Panc1 (cell line): ENCODE measurements at regions not wholly inside any gene's neighbourhood (a gene's known extent, or its start where the extent isn't known, plus 50 kb on each side); places are given as distances from the start of the nearest gene placed in this dataset.

Source experiments
- POLR2AphosphoS5 ChIP-seq: IDR thresholded peaks from 2 replicates; pipeline ENCODE4 v1.6.1; 2012; ENCODE audit warnings: mild to moderate bottlenecking, low read depth, low read length, moderate library complexity
- SIN3A ChIP-seq: IDR thresholded peaks from 2 replicates; pipeline ENCODE4 v1.6.1; 2012; ENCODE audit warnings: low read depth, mild to moderate bottlenecking, low read length, moderate library complexity, borderline replicate concordance; ENCODE audit not compliant: insufficient read depth
- TCF7L2 ChIP-seq: IDR thresholded peaks from 2 replicates; pipeline ENCODE4 v1.6.1; 2011; ENCODE audit warnings: mild to moderate bottlenecking, low read depth, low read length, inconsistent platforms
- TF ChIP-seq, protein P1 (sequence below): fragments of 450-650 bp; IDR thresholded peaks from 2 replicates; pipeline ENCODE4 v1.5.1; 2017; ENCODE audit warnings: mild to moderate bottlenecking
- TF ChIP-seq, protein P2 (sequence below), 2 experiments: IDR thresholded peaks; 2 replicates each; pipeline ENCODE4 v1.6.1; 2011 to 2012; ENCODE audit warnings: low read depth in 2 of 2, control low read depth in 1 of 2, low read length in 1 of 2, mild to moderate bottlenecking in 1 of 2, moderate library complexity in 1 of 2; ENCODE audit not compliant: insufficient read depth in 1 of 2

DNA sequence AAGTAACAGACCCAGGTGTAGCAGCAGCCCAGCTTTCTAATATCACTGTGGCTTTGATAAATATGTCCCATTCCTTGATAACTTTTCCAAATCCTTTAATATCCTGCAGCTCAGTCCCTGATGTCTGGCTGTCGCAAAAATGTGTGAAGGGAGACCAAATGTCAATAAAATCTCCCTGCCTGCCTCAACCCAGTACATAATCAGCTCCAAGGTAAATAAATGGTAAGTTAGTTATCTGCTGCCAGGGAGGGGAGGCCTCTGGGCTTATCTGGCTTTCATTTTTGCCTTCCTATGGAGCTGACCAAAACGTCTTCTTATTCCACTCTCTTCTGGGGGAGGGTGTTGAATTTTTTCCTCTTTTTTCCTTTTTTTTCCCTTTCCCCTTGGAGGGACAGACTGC lies 630.6 kb downstream of the MID1IP1 start:
- TF ChIP-seq, protein P1, sequence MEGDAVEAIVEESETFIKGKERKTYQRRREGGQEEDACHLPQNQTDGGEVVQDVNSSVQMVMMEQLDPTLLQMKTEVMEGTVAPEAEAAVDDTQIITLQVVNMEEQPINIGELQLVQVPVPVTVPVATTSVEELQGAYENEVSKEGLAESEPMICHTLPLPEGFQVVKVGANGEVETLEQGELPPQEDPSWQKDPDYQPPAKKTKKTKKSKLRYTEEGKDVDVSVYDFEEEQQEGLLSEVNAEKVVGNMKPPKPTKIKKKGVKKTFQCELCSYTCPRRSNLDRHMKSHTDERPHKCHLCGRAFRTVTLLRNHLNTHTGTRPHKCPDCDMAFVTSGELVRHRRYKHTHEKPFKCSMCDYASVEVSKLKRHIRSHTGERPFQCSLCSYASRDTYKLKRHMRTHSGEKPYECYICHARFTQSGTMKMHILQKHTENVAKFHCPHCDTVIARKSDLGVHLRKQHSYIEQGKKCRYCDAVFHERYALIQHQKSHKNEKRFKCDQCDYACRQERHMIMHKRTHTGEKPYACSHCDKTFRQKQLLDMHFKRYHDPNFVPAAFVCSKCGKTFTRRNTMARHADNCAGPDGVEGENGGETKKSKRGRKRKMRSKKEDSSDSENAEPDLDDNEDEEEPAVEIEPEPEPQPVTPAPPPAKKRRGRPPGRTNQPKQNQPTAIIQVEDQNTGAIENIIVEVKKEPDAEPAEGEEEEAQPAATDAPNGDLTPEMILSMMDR: no peak
- TF ChIP-seq POLR2AphosphoS5: no peak
- TF ChIP-seq SIN3A: no peak
- TF ChIP-seq, protein P2, sequence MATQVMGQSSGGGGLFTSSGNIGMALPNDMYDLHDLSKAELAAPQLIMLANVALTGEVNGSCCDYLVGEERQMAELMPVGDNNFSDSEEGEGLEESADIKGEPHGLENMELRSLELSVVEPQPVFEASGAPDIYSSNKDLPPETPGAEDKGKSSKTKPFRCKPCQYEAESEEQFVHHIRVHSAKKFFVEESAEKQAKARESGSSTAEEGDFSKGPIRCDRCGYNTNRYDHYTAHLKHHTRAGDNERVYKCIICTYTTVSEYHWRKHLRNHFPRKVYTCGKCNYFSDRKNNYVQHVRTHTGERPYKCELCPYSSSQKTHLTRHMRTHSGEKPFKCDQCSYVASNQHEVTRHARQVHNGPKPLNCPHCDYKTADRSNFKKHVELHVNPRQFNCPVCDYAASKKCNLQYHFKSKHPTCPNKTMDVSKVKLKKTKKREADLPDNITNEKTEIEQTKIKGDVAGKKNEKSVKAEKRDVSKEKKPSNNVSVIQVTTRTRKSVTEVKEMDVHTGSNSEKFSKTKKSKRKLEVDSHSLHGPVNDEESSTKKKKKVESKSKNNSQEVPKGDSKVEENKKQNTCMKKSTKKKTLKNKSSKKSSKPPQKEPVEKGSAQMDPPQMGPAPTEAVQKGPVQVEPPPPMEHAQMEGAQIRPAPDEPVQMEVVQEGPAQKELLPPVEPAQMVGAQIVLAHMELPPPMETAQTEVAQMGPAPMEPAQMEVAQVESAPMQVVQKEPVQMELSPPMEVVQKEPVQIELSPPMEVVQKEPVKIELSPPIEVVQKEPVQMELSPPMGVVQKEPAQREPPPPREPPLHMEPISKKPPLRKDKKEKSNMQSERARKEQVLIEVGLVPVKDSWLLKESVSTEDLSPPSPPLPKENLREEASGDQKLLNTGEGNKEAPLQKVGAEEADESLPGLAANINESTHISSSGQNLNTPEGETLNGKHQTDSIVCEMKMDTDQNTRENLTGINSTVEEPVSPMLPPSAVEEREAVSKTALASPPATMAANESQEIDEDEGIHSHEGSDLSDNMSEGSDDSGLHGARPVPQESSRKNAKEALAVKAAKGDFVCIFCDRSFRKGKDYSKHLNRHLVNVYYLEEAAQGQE (IDR thresholded peaks at IDR 0.05; ENCODE audit: insufficient read depth in 1 of 2, low read depth in 2 of 2, low read length in 1 of 2): no peak
- no peak for TF ChIP-seq TCF7L2
